K562 (cell line): ENCODE measurements at regions not wholly inside any gene's neighbourhood (a gene's known extent, or its start where the extent isn't known, plus 50 kb on each side); places are given as distances from the start of the nearest gene placed in this dataset.

ENCODE experiments used
- ATAC-seq: fragments of 200-7000 bp; cut with Tn5 transposase; 3 replicates; pipeline ENCODE4 v1.9.1; 2020; ENCODE audit warnings: moderate library complexity
- BruUV-seq: library from RNA; stranded (reverse); fragments of 400-500 nt; replicated peaks from 2 replicates; lab custom pipeline; 2021; lab: Mats Ljungman, UMichigan
- CTCF ChIA-PET: fragments of 300-600 bp; formaldehyde crosslinking; extraction: SDS; loops from one replicate; lab custom pipeline; 2021; ENCODE audit warnings: low intra/inter-chr PET ratio; lab: Yijun Ruan, JAX
- POLR2A ChIA-PET: fragments of 300-600, 350-650 bp; sonication (Branson Sonifier 250); formaldehyde crosslinking; extraction: SDS; loops from one replicate; lab custom pipeline; 2021; ENCODE audit warnings: antibody characterized with exemption, inconsistent platforms; lab: Yijun Ruan, JAX
- DNase-seq, 4 experiments: peaks; one replicate each; pipeline versions ENCODE4 v3.0.0 to v3.0.0-alpha.2; 2011 to 2018; ENCODE audit warnings: low spot score in 3 of 4, mixed read lengths in 3 of 4; ENCODE audit errors: extremely low read depth in 1 of 4
- FAIRE-seq: peaks from 2 replicates; lab custom pipeline; 2011; peaks lifted over from hg19 to GRCh38; lab: Jason Lieb, UNC
- H2AFZ ChIP-seq: 2 replicates; pipeline ENCODE4 v1.6.0; 2011; ENCODE audit warnings: low read depth, low read length, control low read depth, inconsistent platforms
- H3K27ac ChIP-seq: fragments of 200-600 bp; 3 replicates; pipeline ENCODE4 v1.8.0; 2011; ENCODE audit warnings: low read depth, mild to moderate bottlenecking, control low read depth, inconsistent platforms, low read length, moderate library complexity, mixed read lengths; ENCODE audit errors: extremely low read depth
- H3K27me3 ChIP-seq, 2 experiments: fragments of 300-600 bp in 1 of 2; 2 replicates in 1 of 2; 3 replicates in 1 of 2; pipeline versions ENCODE4 v1.6.0 to v1.8.0; 2011; ENCODE audit warnings: inconsistent platforms in 2 of 2, low read length in 2 of 2, mild to moderate bottlenecking in 1 of 2, mixed read lengths in 1 of 2, moderate library complexity in 1 of 2; ENCODE audit not compliant: control insufficient read depth in 2 of 2, insufficient read depth in 2 of 2
- H3K36me3 ChIP-seq: fragments of 300-600 bp; 3 replicates; pipeline ENCODE4 v1.8.0; 2011; ENCODE audit warnings: mild to moderate bottlenecking, low read length, inconsistent platforms; ENCODE audit not compliant: control insufficient read depth, insufficient read depth
- H3K4me1 ChIP-seq, 2 experiments: fragments of 200-600 bp in 1 of 2; replicated peaks in 1 of 2; 2 replicates in 1 of 2; 3 replicates in 1 of 2; pipeline versions ENCODE4 v1.5.1 to v1.8.0; 2011; ENCODE audit warnings: inconsistent platforms in 2 of 2, low read length in 2 of 2, mild to moderate bottlenecking in 1 of 2, mixed read lengths in 1 of 2, moderate library complexity in 1 of 2; ENCODE audit not compliant: control insufficient read depth in 2 of 2, insufficient read depth in 2 of 2
- H3K4me2 ChIP-seq: 2 replicates; pipeline ENCODE4 v1.6.1; 2011; ENCODE audit warnings: low read length, control low read depth, inconsistent platforms, mixed read lengths; ENCODE audit not compliant: insufficient read depth
- H3K4me3 ChIP-seq: fragments of 200-600 bp; sonication (generic), shearing (Covaris generic); 2 replicates; pipeline ENCODE4 v1.5.1; 2016; ENCODE audit warnings: control low read depth, inconsistent platforms
- H3K79me2 ChIP-seq: fragments of 200-600 bp; 3 replicates; pipeline ENCODE4 v1.8.0; 2011; ENCODE audit warnings: low read length, inconsistent platforms; ENCODE audit not compliant: control insufficient read depth, insufficient read depth
- H3K9ac ChIP-seq, 2 experiments: 2 replicates each; pipeline versions ENCODE4 v1.6.0 to v1.6.1; 2011; ENCODE audit warnings: low read depth in 2 of 2, low read length in 2 of 2, control low read depth in 1 of 2, inconsistent platforms in 1 of 2, mild to moderate bottlenecking in 1 of 2, mixed read lengths in 1 of 2; ENCODE audit not compliant: insufficient read depth in 1 of 2
- H3K9me1 ChIP-seq: one replicate; pipeline ENCODE4 v1.6.0; 2011; ENCODE audit warnings: inconsistent platforms, mild to moderate bottlenecking, low read length, moderate library complexity; ENCODE audit not compliant: control insufficient read depth, insufficient read depth
- H3K9me3 ChIP-seq: replicated peaks from 2 replicates; pipeline ENCODE4 v1.5.1; 2011; ENCODE audit warnings: low read depth, low read length, inconsistent platforms; ENCODE audit not compliant: control insufficient read depth, insufficient read depth
- H4K20me1 ChIP-seq: replicated peaks from 2 replicates; pipeline ENCODE4 v1.6.1; 2011; ENCODE audit warnings: low read length, inconsistent platforms, mixed read lengths; ENCODE audit not compliant: control insufficient read depth, insufficient read depth
- CEBPG ChIP-seq, 3 experiments: fragments of 200-800 bp in 1 of 3; sonication (Bioruptor generic) in 1 of 3; sonication (generic) in 1 of 3; formaldehyde crosslinking in 1 of 3; IDR thresholded peaks in 2 of 3; conservative IDR thresholded peaks in 1 of 3; 2 replicates each; pipeline versions ENCODE4 v1.6.1 to v1.8.0; 2016 to 2022; ENCODE audit warnings: missing compliant biosample characterization in 2 of 3, missing genetic modification characterization in 2 of 3, mild to moderate bottlenecking in 1 of 3, missing genetic modification reagents in 1 of 3
- CTCF ChIP-seq, 3 experiments: IDR thresholded peaks in 2 of 3; conservative IDR thresholded peaks in 1 of 3; 2 replicates each; pipeline ENCODE4 v1.5.1; 2011 to 2012; ENCODE audit warnings: low read length in 3 of 3, mild to moderate bottlenecking in 3 of 3, control low read depth in 2 of 3, improper control_type of control experiment in 1 of 3, inconsistent platforms in 1 of 3, low read depth in 1 of 3, mixed read lengths in 1 of 3, moderate library complexity in 1 of 3; ENCODE audit not compliant: insufficient read depth in 2 of 3
- HNRNPK ChIP-seq: fragments of 200-400 bp; formaldehyde crosslinking; IDR thresholded peaks from one replicate; pipeline ENCODE4 v1.6.1; 2018; ENCODE audit warnings: mild to moderate bottlenecking, low read depth, low read length; ENCODE audit not compliant: poor library complexity, severe bottlenecking
- WGBS: fragments of 100-300 bp; shearing (Covaris generic); methylation state at CpG from one replicate; pipeline ENCODE4 v1.1.6; 2016; ENCODE audit warnings: low coverage, mixed read lengths; ENCODE audit not compliant: insufficient coverage; ENCODE audit errors: missing lambda C conversion rate; 5-methylcytosine and 5-hydroxymethylcytosine counted together
- in situ Hi-C: fragments of 300-500 bp; cut with MboI; formaldehyde crosslinking; loops from 4 replicates; pipeline ENCODE4 v1.15.0; 2018; ENCODE audit warnings: inconsistent platforms, mixed read lengths
- intact Hi-C: fragments of 100-400 bp; cut with micrococcal nuclease; formaldehyde crosslinking; loops from 2 replicates; pipeline ENCODE4 v1.14.2; 2022

GRCh38 chr15:24901409-24901808 lies 53.4 kb upstream of the SNRPN start:
- intact Hi-C loops (no loop called here), in situ Hi-C loops (no loop called here)
- Histone ChIP-seq H3K4me2 (no peak overlapping the region), H3K27ac (no peak overlapping the region), H3K9ac (no peak overlapping the region), H3K36me3 (no peaks in the 10 kb centered on the region), H4K20me1 (no peaks in the 10 kb centered on the region), H3K79me2 (no peaks in the 10 kb centered on the region), H3K9me1 (no peaks in the 10 kb centered on the region), H3K9me3 (no peaks in the 10 kb centered on the region), H3K4me3 (no peak overlapping the region), H3K27me3 (no peaks in the 10 kb centered on the region), H3K4me1 (no peaks in the 10 kb centered on the region), H2AFZ (no peak overlapping the region)
- no TSS peak for BruUV-seq
- WGBS = 0% methylated on average over 3 of the region's 3 CpGs
- DNase-seq (no peak), FAIRE-seq (no peak), ATAC-seq (no peak)
- POLR2A ChIA-PET = no interaction called here
- CTCF ChIA-PET = no interaction called here
- no peak for TF ChIP-seq HNRNPK
- no peak for TF ChIP-seq CEBPG (CRISPR knock-in tag; IDR thresholded peaks at IDR 0.05)
- TF ChIP-seq CEBPG (tag; conservative IDR thresholded peaks at IDR 0.05 in 1 of 2, IDR thresholded peaks at IDR 0.05 in 1 of 2) = no peak
- no peak for TF ChIP-seq CTCF (IDR thresholded peaks at IDR 0.05 in 2 of 3, conservative IDR thresholded peaks at IDR 0.05 in 1 of 3; ENCODE audit: insufficient read depth in 2 of 3, low read depth in 1 of 3, low read length in 3 of 3)
